Kidney tubule cell (primary cell): ENCODE measurements at regions not wholly inside any gene's neighbourhood (a gene's known extent, or its start where the extent isn't known, plus 50 kb on each side); places are given as distances from the start of the nearest gene placed in this dataset.
"Not testable (repeated sequence)": the region's sequence is repeated elsewhere in the genome, so short reads cannot be mapped to it uniquely, and the experiment has no call there.

Experiments
- DNase-seq: peaks from one replicate; pipeline ENCODE4 v3.0.0-alpha.2; 2018; ENCODE audit warnings: low spot score

DNA sequence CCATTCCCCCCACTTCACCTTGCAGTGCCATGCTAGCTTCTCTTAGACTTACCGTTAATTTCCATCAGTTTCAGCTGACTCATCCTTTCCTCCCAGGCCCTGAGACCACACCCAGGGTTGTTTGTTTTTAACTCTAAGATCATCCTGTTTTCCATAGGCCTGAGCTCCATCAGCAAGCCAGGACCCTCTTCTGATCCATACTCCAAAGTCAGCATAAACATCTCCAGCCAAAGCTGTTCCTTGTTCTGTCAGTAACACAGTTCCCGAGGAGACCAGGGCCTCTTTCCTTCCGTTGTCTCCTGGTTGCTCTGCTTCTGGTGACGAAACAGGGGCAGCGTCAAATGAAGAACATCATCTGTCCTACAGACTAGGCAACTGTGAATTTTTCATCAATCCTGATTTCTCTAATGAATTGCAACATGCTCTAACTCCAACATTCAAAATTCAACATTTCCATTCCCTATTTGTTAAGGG is 83.8 kb upstream of the HNF1B start:
- DNase-seq: peak; percentile 34

DNA sequence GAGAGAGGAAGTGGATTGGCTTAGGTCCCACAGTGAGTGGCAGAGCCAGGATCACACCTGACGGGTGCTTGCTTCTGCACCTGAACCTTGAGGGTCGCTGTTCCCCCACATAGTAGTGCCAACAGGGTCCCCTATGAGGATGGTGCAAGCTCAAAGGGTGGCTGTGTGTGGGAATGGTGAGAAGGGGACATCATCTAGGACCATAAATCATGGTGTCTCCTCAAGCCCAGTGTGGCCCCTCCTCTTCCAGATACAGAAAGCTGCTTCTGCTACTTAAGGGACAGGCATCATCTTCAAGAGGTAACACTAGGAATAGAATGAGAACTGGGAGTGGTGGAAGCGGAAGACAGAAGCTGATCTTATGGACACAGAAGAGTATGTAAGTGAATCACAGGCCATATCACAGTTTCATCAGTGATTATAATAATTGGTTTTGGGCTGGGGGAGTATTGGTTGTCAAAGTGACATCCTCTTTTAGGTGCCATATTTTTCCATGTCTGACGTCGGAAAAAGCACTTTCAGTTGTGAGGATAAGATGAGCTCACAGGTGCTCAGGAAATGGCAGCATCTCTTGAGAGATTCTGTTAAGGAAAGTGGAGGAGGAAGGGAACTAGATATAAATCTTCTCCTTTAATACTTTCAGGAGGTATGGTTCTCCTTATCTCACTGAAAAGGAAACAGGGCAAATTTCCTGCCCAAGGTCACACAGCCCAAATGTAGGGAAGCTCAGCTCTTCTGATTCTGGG is 83.2 kb upstream of the HNF1B start:
- no peak for DNase-seq

- no peak for DNase-seq
These were observed 81.9 kb upstream of the HNF1B start for GRCh38 chr17:37826497-37827430.

DNA sequence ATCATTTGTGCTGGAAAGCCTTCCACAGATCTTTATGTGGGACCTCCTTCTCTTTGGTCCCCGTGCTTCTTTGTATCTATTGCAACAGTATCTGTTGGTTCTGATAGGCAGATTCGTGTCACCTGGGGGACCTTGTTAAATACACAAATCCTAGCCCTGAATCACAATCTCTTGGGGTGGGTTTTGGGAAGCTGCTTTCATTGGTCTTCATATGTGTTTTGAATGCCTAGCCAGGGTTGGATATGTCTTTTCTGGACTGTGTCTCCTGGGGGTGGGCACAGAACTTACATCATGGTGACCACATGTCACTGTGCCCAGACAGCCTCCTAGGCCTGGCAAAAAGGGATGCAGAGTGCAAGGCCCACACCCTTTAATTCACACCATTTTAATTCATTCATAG is 81.0 kb upstream of the HNF1B start:
- no peak for DNase-seq

- DNase-seq: peak; percentile 95
These were observed 80.0 kb upstream of the HNF1B start for GRCh38 chr17:37824534-37825485.

DNA sequence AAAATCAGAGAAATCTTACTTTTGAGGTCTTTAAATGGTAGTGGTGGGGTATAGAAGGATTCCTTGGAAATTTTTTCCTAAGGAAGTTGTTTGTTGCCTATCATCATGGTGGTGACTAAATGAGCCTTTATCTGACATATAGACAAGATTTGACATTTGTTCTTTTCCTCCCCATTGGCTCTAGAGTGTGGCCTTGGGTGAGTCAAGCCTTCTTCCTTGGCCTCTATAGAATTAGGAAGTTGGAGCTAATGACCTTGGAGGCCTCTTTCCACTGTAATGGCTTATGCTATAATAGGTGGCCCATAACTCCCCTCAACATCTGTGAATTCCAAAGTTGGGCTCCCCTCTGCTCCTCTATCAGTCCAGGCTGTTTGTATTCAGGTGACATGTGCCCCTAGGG is 79.1 kb upstream of the HNF1B start:
- no peak for DNase-seq

GRCh38 chr17:37820995-37821713 is 76.3 kb upstream of the HNF1B start:
- peak; percentile 70 for DNase-seq

DNA sequence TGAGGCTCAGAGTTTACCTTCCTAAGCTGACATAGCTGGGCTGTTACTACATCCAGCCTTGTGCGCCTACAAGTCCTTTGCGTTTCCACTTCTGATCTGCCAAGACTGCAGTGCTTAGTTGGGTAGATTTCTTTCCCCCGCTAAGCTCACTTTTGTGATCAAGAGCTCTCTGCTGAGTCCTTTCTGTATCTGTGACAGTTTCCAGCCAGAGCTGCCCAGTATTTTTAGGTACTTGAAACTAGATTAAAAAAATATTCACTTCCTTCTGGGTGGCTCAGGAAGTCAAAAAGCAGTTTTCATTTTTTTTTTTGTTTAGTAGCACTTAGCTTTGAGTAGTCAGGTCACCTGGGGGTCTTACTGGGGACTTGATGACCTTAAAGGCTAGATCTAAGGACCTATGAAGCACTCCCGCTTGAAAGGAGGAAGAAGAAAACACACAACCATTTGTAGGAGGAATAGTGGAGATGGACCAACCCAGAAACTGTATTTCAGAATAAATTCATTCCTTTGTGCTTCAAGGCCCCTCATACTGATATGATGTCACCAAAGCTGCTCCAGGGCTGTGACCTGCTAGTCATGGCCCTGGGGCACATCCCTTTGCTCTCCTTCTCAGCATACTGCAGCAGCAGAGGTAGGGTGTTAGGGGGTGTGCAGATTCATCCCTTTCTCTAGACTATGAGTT is 75.6 kb upstream of the HNF1B start:
- peak; percentile 59 for DNase-seq

DNA sequence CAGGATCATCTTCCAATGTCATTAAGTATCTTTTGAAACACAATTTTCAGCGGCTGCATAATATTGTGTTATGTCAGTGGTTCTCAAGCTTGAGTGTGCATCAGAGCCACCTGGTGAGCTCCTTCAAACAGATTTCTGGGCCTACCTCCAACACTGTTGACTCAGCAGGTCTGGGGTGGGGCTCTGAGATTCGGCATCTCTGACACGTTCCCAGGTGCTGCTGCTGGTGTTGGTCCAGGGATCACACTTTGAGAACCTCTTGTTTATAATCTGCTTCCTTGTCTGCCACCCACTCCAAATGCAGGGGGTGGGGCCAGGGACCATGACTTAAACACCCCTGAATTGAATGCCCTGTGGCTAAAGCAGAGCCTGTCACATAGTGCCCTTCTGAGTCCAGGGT is 73.8 kb upstream of the HNF1B start:
- DNase-seq: peak; percentile 92

DNA sequence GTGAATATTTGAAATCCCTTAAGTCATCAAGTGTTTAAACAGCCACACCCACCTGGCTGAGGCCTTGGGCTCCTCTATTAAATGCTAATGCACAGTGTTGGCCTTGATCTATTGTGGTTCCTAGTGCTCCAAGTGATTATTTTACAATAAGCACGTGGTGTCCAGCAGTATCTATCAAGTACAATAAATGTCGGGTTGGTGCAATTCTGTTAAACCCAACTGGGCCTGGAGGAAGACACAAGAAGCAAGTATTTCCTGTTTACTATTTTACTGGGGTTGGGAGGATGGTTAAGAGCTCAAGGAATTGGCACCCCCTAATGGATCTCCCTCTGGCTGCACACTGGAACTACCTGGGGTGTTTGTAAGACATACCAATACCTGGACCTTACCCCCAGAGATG is 72.1 kb upstream of the HNF1B start:
- DNase-seq: no peak

GRCh38 chr17:37815536-37815935 is 70.7 kb upstream of the HNF1B start:
- DNase-seq: peak; percentile 68

DNA sequence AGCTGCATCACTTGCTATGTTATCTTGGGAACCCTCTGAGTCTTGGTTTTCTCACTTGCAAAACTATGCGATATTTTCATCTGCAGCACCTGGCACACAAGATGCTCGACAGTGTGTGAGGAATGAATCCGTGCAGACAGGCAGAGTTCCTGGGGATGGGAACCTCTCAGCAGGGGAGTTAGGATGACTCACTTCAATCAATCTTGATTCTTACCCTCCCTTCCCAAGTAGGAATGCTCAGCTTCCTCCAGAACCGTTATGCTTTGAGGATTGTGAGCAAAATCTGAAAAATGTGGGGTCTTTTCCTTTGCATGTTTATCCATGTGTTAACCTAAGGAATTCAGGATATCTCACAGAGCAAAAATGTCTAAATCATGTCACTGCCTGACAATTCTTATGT is 68.9 kb upstream of the HNF1B start:
- peak; percentile 100 for DNase-seq

- not testable (repeated sequence) for DNase-seq
These were observed 64.0 kb upstream of the HNF1B start for GRCh38 chr17:37808846-37809245.

DNA sequence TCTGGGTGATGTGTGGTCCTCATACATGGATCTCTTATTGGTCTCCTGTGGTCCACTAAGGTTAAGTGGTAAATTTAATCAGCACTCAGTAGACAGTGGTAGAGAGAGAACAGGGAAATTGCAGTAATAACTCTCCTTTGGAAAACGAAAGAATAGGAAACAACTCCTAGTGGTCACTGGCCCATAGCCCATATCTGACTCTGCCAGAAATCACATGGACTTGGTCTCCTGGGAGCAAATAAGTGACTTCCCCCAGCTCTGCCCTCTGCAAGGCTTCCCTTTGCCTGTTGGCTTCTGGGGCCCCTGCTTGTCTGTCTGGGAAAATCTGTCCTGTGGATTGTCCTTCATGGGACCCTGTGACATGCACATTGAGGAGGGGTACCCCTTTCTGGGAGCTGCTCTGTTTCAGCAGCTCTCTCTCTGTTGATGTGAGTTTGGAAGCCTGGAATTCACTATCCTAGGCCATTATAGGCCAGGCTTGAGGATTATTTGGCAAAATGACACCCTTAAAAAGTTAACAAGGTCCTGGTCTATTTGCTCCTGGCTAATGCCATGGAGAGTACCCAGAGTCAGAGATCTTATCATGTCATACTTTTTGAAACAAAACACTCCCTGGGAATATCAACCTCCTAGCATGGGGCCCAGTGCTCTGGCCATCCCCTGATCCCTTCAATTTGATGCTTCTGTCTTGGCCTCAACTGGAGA is 58.0 kb upstream of the HNF1B start:
- DNase-seq: peak; percentile 68

DNA sequence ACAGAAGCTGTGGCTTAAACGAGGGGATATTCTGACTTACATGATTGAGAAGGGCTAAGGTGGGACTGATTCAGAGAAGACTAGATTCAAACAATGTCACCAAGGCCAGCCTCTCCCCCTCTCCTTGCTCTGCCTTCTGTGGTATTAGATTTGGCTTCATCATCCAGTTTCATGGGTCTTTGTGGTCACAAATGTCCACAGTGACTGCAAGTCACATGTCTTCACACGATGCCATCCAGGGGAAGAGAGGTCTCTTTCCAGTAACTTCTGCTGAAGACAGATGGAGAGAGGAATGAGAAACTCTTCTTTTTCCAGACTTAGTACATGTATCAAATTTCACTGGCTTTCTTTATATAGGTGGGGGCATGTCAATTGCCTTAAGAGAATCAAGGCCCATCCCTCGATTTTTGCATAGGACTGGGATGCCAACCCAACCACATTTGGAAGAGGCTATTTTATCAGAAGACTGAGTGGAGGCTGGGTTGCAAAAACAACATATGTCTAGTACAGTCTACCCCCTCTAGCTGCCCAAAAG is 57.3 kb upstream of the HNF1B start:
- peak; percentile 55 for DNase-seq

DNA sequence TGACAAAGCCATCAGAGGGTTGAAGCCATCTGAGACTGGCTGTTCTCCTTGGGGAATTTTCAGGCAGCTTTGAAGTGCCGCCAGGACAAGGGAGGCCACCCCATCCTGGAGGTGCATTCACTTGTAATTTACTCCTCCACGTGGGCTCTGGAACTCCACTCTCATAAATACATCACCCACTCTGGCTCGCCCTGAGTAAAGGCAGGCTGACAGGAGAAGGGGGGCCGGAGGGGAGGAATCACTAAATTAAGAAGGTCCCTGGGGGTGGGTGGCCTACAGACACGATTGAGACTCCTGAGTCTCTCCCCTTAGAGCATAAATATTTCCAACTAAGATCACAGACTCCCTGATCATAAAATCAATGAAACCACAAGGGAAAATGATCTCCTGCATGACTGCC is 56.3 kb upstream of the HNF1B start:
- peak; percentile 78 for DNase-seq

DNA sequence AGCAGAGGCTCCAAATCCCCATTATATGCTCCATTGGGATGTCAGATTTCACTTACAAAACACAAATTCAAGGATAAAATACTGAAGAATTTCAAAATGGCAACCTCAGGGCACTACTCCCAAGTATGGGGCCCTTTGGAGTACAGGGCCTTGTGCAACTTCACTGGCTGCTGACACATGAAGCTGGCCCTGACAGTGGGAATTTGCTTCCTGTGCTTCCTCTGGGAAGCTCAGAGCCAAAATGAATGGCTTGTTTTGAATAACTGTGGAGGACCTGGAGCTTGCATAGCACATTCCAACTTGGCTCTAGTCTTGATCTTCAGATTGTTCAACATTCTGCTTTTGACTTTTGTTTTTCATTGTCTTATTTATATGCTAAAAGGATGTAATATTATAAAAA is 52.3 kb upstream of the HNF1B start:
- no peak for DNase-seq

DNA sequence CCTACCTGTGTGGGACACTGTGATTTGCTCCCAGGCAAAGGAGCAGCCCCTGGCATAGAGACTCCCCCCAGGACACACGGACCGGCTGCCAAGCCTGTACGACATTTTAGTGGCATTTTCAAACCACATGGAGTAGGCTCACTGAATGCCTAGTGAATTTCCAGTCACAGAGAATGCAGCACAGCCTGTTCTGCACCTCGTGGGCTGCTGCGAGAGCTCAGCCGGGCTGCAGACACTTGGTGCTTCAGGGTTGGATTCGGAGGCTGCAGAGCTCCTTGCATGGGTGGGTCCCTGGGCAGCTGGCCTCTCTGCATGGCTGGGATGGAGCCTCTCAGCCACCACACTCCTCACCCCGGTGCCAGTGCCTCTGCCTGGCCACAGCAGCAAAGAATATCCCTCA is 51.2 kb upstream of the HNF1B start:
- DNase-seq: no peak
